ENCODE measurements at regions not wholly inside any gene's neighbourhood (a gene's known extent, or its start where the extent isn't known, plus 50 kb on each side); places are given as distances from the start of the nearest gene placed in this dataset.

DNA sequence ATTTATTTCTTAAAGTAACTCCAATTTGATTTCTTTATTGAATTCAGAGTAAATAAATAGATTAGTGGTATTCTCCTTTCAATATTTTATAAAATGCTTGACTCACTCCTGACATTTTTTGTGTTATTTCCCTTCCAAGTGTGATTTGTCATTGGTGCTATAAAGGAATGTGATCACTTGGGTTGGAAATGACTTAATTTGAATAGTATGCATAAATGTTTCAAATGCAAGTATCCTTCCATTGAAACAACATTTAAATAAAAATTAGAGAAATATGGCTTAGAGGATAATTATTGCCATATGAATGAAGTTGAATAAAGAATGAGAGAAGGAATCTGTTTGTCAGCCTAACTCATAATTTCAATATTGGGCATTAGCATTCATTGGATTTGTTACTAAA is 182.7 kb downstream of the PABPC4L start:
- ATAC-seq: no peak

DNA sequence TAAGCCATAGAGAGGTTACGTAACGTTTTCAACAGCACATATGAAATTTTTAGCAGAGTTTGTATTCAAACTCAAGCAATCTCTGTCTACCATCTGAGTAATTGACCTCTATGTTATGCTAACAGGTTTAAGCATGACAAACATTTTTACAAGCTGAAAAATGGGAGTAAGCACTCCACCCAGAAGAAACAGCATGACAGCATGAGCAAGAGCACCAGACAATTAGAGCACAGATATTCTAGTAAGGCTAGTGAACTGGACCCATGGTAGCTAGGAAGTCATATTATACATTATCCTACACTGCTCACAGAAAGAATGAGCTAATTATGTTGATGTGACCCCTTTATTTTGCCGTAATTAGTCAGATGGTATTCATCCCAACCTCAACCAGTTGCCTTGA is 200.5 kb downstream of the PABPC4L start:
- ATAC-seq: no peak

DNA sequence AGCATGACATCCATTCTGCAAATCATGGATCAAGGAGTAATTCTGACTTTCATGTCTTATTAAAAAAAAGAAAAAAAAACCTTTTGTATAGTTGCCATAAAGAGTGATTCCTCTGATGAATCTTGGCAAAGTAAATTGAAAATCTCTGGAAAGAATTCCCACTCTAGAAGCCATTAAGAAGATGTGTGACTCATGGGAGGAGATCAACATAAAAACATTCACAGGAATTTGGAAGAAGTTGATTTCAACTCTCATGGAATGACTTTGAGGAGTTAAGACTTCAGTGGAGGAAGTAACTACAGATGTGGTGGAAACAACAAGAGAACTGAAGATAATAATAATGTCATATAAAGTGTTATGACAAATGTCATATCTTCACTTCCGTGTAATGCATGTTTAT is 204.2 kb downstream of the PABPC4L start:
- no peak for ATAC-seq

DNA sequence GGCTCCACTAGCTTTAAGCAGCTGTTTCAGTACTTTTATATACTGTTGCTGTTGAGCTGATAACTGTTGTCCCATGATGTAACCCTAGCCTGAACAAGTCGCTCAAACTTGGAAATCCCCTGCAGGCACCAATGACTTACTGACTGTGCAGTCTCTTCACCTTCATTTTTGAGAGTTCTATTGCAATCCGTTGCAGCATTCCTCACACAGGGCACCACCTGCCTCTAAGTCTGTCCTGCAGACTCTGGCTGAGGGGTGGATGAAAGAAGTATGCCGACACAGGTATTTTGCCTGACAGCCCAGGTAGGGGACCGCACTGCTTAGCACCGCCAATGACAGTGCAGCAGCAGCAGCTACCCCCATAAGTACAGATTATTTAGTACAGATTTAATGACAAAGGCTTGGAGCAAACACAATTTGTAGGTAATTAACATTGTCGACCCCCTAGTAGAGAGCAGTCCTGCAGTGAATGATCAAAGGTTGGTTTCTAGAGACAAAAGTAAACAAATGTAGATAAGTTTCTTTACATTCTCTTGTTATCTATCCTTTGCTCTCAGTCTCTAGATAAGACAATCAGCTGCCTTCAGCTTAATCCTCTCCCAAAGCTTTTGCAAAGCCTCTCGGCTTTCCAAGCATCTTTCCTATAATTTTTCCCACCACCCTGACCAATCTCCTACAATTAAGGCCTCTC is 205.0 kb downstream of the PABPC4L start:
- ATAC-seq: no peak

DNA sequence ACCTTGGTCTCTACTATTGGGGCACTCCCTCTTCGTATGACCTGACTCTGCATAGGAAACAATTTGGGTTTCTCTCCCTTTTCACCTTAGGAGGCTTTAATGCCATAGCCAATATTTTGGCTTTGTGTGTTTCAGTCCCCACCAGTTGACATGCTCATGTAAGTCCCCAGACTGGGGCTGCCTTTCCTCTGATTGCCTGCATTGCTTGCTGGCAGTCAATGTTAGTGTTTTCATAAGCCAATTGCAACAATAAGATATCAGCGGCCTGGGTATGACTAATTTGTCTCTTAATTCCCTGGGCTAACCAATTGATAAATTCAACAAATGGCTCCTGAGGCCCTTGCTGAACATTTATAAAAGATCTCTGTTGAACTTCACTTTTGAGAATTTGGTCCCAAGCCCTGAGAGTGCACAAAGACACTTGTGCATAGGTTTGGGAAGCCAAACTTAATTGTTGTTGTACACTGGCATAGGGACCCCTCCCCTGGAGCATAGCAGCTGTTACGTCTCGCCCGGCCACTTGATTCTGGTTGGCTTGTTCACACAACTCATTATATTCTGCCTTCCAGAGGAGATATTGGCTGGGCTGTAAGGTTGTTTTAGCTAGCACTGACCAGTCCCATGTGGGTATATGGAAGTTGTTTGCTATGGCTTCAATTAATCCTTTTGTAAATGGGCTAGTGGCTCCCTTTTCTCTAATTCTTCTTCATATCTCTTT is 206.2 kb downstream of the PABPC4L start:
- no peak for ATAC-seq

DNA sequence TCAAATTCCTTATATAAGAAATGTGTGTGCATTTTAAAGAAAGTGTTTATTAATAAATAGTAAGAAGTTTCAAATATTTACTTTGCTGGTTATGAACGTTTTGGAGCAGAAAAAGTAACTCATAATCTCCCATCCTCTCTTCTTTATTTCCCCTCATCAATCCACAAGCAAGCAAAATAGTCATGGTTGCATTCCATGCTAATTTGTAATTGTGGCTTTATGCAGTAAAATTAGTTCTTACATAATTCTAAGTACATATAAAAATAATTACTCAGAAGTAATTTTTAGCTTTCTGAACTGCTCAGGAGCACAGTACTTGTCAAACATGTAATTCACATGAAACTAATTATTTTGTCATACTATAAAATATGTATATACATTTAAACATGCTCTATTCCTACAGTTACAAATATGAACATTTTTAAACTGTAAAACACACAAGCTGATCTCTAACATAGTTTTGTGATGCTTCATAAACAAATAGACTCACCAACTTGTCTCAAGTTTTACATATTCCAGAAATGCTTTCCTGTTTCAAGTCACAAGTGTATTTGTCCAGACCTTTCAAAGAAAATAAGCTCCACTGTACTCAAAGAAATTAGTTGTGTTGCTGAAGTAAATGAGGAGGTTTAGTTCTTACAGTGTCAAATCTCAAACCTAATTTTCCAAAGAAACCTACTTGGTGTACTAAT is 218.9 kb downstream of the PABPC4L start:
- no peak for ATAC-seq

DNA sequence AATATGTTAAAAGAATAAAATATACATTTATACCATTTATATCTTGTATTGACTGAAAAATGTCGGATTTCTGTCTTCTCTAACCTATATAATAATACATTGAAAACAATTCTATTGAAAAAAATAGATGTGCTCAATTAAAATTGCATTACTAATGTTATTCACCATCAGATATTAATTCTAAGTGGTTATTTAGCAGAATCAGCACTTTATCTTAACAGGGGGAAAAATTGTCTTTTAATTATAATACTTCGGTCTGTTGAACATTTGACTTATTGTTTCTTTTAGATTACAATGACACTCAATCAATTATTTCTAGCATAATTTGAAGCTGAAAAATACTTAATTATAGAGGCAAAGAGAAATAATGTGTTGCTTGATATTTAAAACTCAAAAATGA is 220.3 kb downstream of the PABPC4L start:
- no peak for ATAC-seq

DNA sequence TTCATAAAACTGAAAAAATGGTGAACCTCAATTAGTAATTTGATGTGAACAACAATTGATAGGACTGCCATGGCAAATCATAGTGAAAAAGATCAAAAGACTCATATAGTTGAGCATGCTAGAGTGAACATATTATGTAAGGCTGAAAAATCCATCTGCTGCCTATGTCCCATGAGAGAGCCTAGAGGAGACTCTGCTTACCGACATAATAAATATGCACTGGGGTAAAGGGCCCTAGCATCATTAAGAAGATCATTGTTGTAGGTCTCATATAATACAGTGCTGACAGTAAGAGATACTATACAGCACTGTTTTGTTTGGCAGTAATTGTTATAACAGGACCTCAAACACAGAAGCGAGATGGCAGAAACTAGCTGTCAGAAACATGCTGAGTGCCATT is 229.0 kb downstream of the PABPC4L start:
- ATAC-seq: no peak

DNA sequence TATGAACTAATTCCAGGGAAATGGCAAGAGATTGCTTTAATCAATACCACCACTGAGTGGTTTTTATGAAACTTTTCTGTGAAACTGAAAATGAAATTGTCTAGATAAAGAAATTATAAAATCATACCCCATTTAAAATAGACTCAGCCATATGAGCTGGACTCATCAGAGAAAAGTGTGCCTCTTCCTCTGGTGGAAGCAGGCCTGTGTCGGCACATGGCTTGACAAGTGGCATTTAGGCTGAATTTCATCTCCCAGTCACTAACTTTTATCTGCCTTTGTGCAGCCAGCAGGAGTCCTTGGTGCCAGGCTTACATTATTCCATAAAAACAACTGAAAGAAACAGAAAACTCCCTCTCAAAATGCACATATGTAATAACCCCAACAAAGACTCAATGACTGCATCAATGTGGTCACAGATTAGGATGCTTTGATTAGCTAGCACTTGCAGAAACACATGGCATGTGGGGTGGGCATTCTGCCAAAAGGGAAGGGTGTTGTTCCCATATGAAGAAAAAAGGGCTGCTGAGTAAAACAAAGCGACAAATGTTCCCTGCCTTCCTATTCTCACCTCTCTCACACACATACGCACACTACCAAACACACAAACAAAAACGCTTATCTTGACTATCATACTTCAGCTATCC is 232.3 kb downstream of the PABPC4L start:
- no peak for ATAC-seq

DNA sequence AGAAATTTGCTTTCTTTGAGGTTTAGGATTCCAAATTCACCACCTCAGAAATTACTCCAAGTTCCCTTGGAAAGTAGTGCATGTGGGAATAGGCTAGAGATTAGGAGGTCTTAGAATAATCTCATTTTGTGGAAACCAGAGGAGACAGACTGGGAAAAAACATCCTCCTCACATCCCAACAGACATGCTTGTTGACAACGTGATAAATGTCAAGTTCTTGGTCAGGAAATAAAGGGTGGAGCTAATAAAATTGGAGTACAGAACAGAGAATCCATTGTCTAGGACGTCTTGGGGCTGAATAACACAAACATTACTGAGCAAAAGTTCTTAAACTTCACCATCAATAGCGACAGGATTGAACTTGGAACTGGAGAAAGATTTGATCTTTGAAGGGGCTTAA is 233.4 kb downstream of the PABPC4L start:
- ATAC-seq: no peak

DNA sequence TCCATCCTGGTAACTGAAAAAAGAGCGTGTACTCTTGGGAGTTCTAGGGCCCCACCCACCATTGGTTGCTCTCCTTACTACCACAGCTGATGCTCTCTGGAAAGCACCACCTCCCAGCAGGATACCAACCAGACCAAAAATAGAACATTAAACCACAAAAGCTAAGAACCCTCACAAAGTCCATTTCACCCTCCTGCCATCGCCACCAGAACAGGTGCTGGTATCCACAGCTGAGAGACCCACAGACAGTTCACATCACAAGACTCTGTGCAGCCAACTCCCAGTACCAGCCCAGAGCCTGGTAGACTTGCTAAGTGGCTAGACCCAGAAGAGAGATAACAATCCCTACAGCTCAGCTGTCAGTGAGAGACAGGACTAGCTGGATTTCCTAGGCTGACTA is 240.6 kb downstream of the PABPC4L start:
- ATAC-seq: no peak

DNA sequence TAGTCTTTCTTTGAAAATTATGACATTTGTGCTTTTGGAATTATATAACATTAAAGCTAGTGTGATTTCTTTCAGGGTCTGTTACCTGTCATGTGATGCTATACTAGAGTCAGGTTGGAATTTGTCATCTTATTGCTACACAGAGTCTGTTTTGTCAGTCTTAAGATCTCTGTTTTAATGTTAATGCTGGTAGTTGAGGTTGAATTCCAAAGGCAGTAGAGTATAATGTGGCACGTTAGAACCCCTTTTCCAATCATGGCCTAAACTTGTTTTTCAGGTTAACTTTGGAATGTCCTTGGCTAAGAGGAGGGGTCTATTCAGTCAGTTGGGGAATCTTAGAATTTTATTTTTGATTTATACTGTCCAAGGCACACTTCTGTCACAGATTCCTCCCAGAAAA is 258.5 kb downstream of the PABPC4L start:
- no peak for ATAC-seq

DNA sequence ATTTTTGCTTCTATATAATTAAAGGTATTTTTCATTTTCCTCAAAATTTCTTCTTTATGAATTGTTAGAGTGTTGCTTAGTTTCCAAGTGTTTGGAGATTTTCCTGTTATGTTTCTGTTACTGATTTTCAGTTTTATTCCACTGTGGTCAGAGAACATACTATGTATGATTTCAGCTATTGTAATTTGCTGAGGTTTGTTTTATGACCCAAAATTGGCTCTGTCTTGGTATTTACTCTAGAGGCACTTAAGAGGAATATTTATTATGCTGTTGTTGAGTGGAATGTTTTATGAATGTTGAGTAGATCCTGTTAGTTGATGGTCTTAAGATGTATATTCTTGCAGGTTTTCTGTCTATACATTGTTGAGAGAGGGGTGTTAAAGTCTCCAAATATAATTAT is 263.5 kb downstream of the PABPC4L start:
- no peak for ATAC-seq

DNA sequence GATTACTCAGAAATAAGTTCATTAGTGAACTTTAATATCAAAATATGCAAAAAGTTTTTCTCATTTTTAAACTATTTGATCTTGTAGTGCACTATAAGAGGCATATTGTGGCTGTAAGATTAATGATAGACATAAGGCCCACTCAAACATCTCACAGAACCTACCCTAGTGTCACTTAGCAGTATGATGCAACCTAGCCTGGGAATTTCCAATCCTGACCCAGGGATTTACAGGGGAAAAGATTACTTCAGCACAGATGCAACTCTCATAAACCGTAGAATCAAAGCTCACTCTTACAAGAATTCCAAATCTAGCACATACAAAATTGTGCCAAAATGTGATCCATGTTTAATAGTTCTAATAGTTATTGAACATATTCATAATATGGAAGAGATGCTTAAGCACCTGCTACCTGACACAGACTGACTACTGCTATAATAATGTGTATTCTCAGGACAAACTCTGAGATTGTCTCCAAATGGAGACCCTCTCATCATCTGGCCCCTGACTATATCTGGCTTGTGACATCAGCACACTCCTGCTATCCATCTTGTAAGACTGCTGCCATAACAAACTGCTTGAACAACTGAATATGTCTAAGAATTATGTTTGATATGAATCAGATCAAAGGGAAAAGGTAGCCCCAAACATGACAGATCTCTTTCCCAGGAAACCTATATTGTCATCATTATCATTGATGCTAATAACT is 271.9 kb downstream of the PABPC4L start:
- ATAC-seq: no peak

DNA sequence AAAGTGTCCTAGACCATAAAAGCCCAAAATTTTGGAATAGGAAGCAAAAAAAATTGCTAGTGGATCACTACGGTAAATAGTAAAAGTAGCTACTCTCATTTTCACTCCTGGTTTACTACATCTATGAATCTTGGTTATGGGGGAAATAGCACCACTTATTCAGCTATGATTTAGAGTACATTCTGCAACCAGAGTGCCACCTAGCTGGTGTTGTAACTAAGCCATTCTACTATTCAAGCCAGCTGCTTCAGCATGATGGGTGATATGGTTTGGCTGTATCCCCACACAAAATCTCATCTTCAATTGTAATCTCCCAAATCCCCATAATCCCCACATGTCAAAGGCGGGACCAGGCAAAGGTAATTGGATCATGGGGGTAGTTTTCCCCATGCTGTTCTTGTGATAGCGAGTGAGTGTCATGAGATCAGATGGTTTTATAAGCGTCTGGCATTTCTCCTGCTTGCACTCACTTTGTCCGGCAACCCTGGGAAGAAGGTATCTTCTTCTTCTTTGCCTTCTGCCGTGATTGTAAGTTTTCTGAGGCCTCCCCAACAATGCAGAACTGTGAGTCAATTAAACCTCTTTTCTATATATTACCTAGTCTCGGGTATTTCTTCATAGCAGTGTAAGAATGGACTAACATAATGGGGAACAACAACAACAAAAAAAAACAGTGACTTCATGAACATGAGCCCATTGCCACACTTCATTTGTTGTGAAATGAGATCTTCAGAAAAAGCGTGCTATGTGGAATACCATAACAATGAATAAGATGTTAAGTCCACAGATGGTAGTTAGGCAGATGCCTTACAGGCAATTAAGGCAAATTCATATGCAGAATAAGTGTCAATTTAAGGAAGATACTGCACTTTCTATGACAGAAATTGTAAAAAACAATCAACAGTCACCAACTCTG is 280.1 kb downstream of the PABPC4L start:
- ATAC-seq: no peak

DNA sequence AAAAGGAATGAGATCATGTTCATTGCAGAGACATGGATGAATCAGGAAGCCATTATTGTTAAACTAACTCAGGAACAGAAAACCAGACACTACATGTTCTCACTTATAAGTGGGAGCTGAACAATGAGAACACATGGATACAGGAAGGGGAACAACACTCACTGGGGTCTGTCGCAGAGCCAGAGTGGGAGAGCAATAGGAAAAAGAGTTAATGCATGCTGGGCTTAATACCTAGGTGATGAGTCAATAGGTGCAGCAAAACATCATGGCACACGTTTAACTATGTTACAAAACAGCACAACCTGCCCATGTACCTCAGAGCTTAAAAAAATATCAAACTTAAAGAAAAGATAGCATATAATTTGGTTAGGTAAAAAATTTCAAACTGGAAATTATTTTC is 281.4 kb downstream of the PABPC4L start:
- ATAC-seq: no peak

DNA sequence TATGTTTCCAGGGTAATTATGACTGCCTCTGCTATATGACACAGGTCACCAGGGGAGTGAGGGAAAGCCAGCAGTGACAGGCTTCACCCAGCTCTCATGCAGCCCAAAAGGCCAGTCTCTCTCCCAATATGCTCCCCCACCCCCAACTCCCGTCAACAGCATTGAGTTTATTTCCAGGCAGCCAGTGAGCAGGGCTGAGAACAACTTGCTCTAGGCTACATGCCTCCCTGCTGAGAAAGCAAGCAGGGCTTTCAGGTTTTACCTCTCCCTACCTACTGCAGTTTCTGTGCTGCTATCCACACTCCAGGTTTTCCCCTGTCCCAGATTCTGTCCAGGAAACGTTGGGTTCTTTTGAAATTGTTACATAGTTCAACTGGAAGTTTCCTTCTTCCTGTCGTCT is 291.4 kb downstream of the PABPC4L start:
- ATAC-seq: no peak

DNA sequence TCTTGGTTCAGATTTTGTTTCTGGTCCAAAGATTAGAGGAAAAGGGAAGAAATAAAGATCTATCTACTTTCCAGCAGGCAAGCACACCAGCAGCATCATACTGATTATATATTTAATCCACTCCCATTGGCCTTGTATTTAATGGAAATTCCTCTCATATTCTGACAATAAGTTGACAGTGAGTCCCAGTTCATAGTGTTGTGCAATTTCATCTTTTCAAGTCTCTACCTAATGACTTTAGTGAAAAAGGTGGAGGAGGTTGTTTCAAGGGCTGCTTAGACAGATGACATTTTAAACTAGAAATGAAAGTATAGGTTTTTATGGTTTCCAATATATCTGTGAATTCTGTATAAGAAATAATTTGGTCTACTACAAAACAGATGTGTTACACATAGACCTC is 298.6 kb downstream of the PABPC4L start:
- ATAC-seq: no peak

DNA sequence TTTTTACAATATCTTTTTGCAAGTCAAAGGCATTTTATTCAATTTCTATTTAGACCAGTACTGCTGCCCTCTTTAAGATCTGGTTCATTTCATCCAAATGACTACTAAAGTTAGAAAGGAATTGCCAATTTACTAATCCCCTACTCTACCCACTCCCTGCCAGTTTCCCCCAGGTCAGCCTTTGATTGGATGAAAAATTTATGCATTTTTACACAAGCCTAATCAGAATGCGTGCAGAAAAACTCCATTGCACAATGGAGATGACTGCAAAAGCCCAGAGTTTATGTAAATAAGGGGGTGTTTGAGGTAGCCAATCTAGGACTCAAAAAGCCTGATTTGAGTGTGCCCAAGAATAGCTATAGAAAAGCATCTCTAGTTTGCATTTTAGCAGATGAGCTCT is 310.6 kb downstream of the PABPC4L start:
- no peak for ATAC-seq

DNA sequence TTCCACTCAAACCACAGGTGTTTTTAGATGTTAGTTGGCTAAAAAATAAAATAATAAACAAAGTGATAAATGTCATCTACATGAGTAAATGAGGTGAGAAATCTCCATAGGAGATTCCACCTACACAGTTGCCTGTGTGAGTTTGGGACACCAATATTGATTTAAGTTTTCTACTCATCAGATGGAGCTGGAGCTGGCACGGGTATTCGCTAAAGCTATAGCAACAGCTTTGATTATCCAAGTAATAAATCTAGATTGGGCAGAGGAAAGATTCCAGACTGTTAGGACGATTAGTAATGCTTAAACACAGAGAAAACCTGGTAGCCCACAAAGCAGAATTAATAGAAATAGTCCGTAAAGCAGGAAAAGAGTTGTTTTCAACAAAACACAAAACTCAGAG is 313.9 kb downstream of the PABPC4L start:
- ATAC-seq: no peak

DNA sequence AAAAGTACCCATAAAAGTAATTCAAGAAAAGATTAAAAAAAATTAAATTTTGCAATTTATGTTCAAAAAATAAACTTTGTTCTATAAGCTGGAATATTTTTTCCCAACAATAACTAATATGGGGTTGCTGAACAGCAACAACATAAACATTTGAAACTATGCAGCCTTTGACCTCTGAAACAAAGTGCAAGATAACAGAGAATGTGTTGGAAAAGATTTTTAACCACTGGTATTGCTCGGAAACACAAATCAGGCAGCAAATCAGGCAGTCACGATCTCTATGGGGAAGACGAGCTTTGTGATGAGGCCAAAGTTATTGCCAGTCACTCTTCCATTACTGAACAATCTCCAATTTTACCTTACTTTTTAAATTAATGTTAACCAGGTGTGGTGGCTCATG is 332.1 kb downstream of the PABPC4L start:
- ATAC-seq: no peak

DNA sequence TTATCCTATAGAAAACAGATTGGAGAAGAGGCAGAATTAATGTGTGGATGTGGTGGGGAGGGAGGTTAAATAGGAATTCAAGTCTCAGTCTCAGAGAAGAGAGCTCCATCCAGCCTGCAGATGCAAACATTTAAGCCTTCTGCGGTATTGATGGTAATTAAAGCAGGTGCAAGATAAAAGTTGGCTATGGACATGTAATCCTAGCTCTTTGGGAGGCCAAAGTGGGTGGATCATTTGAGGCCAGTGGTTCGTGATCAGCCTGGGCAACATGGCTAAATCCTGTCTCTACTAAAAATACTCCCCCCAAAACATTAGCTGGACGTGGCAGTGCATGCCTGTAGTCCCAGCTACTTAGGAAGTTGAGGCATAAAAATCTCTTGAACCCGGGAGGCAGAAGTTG is 332.7 kb downstream of the PABPC4L start:
- ATAC-seq: no peak

Measured in esophagus mucosa (tissue), 1 donor.